Tibial nerve (tissue), 4 donors: ENCODE measurements at regions not wholly inside any gene's neighbourhood (a gene's known extent, or its start where the extent isn't known, plus 50 kb on each side); places are given as distances from the start of the nearest gene placed in this dataset.
A peak's percentile ranks its signal among the peaks of the same experiment; 100 is the strongest.
"Not testable (repeated sequence)": the region's sequence is repeated elsewhere in the genome, so short reads cannot be mapped to it uniquely, and the experiment has no call there.

Experiments used
- DNase-seq, 2 donors: peaks; one replicate each; pipeline ENCODE4 v3.0.0-alpha.2; 2019; ENCODE audit warnings: low spot score in 2 of 2
- H3K27ac ChIP-seq, 4 donors: fragments of 200-600 bp; sonication (generic) in 3 of 4; one replicate each; pipeline ENCODE4 v1.5.1; 2017 to 2019; ENCODE audit warnings: mild to moderate bottlenecking in 1 of 4
- H3K27me3 ChIP-seq, 2 donors: fragments of 200-600 bp; sonication (generic) in 1 of 2; one replicate each; pipeline versions ENCODE4 v1.5.1 to v1.6.0; 2017 to 2019
- H3K36me3 ChIP-seq, 3 donors: fragments of 200-600 bp; sonication (generic); one replicate each; pipeline ENCODE4 v1.5.1; 2018 to 2019
- H3K4me1 ChIP-seq, 4 donors: fragments of 200-600 bp; sonication (generic) in 3 of 4; one replicate each; pipeline ENCODE4 v1.5.1; 2017 to 2019
- H3K4me3 ChIP-seq, 4 donors: fragments of 200-600 bp; sonication (generic) in 3 of 4; one replicate each; pipeline ENCODE4 v1.5.1; 2017 to 2019; ENCODE audit warnings: mild to moderate bottlenecking in 1 of 4, moderate library complexity in 1 of 4
- H3K9me3 ChIP-seq, 4 donors: fragments of 200-600 bp; sonication (generic) in 3 of 4; one replicate each; pipeline ENCODE4 v1.5.1; 2017 to 2019
- EP300 ChIP-seq, 2 donors: sonication (generic); formaldehyde crosslinking; IDR thresholded peaks; one replicate each; pipeline ENCODE4 v1.6.1; 2017; ENCODE audit warnings: antibody characterized with exemption in 2 of 2, mild to moderate bottlenecking in 1 of 2
- POLR2A ChIP-seq, 2 donors: fragments of 450-650 bp; IDR thresholded peaks; one replicate each; pipeline ENCODE4 v1.6.1; 2017; ENCODE audit warnings: antibody characterized with exemption in 2 of 2, mild to moderate bottlenecking in 2 of 2, moderate library complexity in 2 of 2
- WGBS, 2 donors: methylation state at CpG; one replicate each; pipeline ENCODE4 v1.1.5; 2018; 5-methylcytosine and 5-hydroxymethylcytosine counted together
- TF ChIP-seq, protein P1 (sequence below), 5 experiments: fragments of 200-600 bp in 3 of 5; fragments of 450-650 bp in 2 of 5; sonication (generic) in 3 of 5; IDR thresholded peaks; one replicate each; pipeline ENCODE4 v1.5.1; 2016 to 2019; ENCODE audit warnings: antibody characterized with exemption in 5 of 5, mild to moderate bottlenecking in 3 of 5, moderate library complexity in 2 of 5

DNA sequence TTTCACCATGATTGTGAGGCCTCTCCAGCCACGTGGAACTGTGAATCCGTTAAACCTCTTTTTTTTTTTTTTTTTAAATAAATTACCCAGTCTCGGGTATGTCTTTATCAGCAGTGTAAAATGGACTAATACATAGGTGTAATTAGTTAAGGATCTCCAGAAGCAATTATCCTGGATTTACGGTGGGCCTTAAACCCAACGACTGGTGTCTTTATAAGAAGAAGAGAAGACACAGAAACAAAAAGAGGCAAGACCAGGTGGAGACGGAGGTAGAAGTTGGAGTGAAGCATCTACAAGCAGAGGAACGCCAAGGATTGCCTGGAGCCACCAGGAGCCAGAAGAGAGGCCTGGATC is 114.6 kb upstream of the MAP1LC3B2 start:
- H3K36me3 ChIP-seq = no peaks in the 10 kb centered on the region
- no peak overlapping the region for H3K4me3 ChIP-seq
- TF ChIP-seq POLR2A (IDR thresholded peaks at IDR 0.05) (no peak), EP300 (IDR thresholded peaks at IDR 0.05) (no peak)
- TF ChIP-seq, protein P1, sequence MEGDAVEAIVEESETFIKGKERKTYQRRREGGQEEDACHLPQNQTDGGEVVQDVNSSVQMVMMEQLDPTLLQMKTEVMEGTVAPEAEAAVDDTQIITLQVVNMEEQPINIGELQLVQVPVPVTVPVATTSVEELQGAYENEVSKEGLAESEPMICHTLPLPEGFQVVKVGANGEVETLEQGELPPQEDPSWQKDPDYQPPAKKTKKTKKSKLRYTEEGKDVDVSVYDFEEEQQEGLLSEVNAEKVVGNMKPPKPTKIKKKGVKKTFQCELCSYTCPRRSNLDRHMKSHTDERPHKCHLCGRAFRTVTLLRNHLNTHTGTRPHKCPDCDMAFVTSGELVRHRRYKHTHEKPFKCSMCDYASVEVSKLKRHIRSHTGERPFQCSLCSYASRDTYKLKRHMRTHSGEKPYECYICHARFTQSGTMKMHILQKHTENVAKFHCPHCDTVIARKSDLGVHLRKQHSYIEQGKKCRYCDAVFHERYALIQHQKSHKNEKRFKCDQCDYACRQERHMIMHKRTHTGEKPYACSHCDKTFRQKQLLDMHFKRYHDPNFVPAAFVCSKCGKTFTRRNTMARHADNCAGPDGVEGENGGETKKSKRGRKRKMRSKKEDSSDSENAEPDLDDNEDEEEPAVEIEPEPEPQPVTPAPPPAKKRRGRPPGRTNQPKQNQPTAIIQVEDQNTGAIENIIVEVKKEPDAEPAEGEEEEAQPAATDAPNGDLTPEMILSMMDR (IDR thresholded peaks at IDR 0.05) = no peak
- WGBS, 2 donors = 82 to 86% methylated on average over 7 of the region's 7 CpGs
- H3K27ac ChIP-seq = no peak overlapping the region
- DNase-seq = no peak
- H3K27me3 ChIP-seq = no peaks in the 10 kb centered on the region
- H3K4me1 ChIP-seq = no peaks in the 10 kb centered on the region
- H3K9me3 ChIP-seq = no peaks in the 10 kb centered on the region

DNA sequence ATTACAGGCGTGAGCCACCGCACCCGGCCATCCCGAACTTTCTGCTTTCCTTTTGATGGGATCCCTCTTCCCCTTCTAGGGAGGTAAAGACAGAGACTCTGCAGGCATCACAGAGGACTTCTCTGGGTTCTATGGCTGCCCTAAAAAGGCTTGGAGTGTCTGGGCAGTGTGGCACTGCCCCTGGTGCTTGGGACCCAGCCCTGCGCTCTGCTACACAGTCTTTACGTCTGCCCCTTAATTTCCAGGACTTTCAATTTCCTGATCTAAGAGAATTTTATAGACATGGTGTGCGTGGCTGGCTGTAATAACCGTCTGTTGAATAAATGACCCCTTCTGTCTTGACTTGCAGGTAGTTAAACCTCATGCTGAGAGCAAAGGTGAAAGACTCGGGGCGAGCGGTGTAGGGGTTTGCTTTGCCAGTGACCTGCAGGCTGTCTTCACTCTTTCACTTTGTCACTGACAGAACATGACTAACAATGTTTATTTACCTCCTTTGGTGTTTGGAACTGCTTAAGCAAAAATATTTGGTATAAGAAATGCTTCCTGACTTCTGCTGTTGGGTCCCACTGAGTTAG is 110.9 kb upstream of the MAP1LC3B2 start:
- H3K27me3 ChIP-seq = no peaks in the 10 kb centered on the region
- DNase-seq = no peak
- no peak overlapping the region for H3K4me3 ChIP-seq
- no peaks in the 10 kb centered on the region for H3K36me3 ChIP-seq
- H3K27ac ChIP-seq = no peak overlapping the region
- TF ChIP-seq EP300 (IDR thresholded peaks at IDR 0.05) (no peak), POLR2A (IDR thresholded peaks at IDR 0.05) (no peak)
- TF ChIP-seq, protein P1 (IDR thresholded peaks at IDR 0.05) = no peak
- no peaks in the 10 kb centered on the region for H3K9me3 ChIP-seq
- no peaks in the 10 kb centered on the region for H3K4me1 ChIP-seq
- 86 to 92% methylated on average over 11 of the region's 11 CpGs for WGBS, 2 donors

DNA sequence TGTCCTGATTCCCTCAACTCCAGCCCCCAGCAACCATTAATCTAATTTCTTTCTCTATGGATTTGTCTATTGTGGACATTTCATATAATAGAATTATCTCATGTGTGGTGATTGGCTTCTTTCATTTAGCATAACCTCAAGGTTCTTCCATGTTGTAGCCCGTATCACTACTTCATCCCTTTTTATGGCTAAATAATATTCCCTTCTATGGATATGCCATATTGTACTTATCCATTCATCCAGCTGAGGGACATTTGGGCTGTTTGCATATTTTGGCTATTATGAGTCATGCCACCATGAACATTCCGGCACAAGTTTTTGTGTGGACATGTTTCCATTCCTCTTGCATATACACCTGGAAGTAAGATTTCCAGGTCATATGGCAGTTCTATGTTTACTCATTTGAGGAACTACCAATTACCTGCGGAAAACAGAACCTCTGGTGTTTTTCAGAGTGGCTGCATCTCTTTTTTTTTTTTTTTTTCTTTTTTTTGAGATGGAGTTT is 108.7 kb upstream of the MAP1LC3B2 start:
- WGBS, 2 donors = 96 to 100% methylated on average over 3 of the region's 3 CpGs
- Histone ChIP-seq H3K36me3 (no peaks in the 10 kb centered on the region), H3K4me1 (peaks cover 0 to 11% (median 7%) of the 10 kb centered on the region in 4 donors), H3K4me3 (no peak overlapping the region), H3K27me3 (no peaks in the 10 kb centered on the region), H3K9me3 (no peaks in the 10 kb centered on the region), H3K27ac (no peak overlapping the region)
- no peak for DNase-seq
- TF ChIP-seq POLR2A (IDR thresholded peaks at IDR 0.05) = no peak
- TF ChIP-seq EP300 (IDR thresholded peaks at IDR 0.05) = no peak
- TF ChIP-seq, protein P1 (IDR thresholded peaks at IDR 0.05) = no peak

DNA sequence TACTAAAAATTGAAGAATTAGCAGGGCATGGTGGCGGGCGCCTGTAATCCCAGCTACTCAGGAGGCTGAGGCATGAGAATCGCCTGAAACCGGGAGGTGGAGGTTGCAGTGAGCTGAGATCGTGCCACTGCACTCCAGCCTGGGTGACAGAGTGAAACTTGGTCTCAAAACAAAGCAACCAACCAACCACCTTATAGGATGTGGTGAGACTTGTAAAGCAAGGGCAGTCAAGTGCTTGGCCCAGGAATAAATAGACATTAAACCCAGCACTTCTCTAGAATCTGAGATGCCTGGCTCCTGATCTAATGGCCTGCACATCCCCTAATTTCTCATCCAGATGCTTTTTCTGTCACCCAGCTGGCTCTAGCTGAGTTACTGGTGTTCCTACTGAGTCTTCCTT is 106.2 kb upstream of the MAP1LC3B2 start:
- 91 to 92% methylated on average over 5 of the region's 5 CpGs for WGBS, 2 donors
- peaks cover 0 to 27% (median 19%) of the 10 kb centered on the region in 4 donors for H3K4me1 ChIP-seq
- not testable (repeated sequence) for H3K4me3 ChIP-seq, H3K27ac ChIP-seq, DNase-seq, H3K9me3 ChIP-seq, H3K36me3 ChIP-seq, H3K27me3 ChIP-seq

DNA sequence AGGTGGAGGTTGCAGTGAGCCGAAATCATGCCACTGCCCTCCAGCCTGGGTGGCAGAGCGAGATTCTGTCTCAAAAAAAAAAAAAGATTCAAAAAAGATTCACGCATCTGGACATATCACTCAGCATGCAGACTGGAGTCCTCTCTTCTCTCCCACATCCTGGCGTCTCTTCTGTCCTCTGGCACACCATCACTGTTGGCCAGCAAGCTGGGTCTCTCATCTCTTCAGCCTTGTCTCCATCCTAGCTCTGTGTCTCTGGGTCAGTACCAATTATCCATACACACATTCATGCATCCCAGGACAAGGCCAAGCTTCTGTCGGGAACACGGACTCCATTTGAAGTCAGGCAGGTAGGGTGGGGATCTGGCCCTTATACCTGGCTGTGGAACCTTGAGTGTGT is 105.5 kb upstream of the MAP1LC3B2 start:
- no peak overlapping the region for H3K27ac ChIP-seq
- H3K9me3 ChIP-seq = no peaks in the 10 kb centered on the region
- WGBS, 2 donors = 85 to 91% methylated on average over 6 of the region's 6 CpGs

DNA sequence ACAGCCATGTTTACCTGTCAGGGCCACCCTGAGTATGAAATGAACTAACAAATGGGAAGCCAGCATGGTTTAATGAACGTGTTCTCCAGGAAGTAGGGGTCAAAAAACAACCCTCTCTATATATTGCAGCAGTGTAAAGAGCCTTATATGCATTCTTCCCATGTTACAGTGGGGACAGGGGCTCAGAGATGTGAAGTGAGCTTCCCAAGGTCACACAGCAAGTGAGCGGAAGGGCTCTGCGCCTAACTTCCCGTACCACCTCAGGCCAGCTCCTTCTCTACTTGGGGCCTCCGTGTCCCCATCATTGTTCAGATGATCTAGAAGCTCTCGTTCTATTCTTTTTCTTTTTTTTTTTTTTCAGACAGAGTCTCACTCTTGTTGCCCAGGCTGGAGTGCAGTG is 105.1 kb upstream of the MAP1LC3B2 start:
- no peaks in the 10 kb centered on the region for H3K36me3 ChIP-seq
- H3K4me3 ChIP-seq = no peak overlapping the region
- 85 to 88% methylated on average over 6 of the region's 6 CpGs for WGBS, 2 donors
- TF ChIP-seq, protein P1 (IDR thresholded peaks at IDR 0.05) = no peak
- no peak for TF ChIP-seq POLR2A (IDR thresholded peaks at IDR 0.05)
- TF ChIP-seq EP300 (IDR thresholded peaks at IDR 0.05) = no peak
- H3K27ac ChIP-seq = peak overlapping the region in 1 of 4 donors; percentile 87
- no peaks in the 10 kb centered on the region for H3K27me3 ChIP-seq
- H3K4me1 ChIP-seq = peaks cover 0 to 27% (median 19%) of the 10 kb centered on the region in 4 donors
- no peak for DNase-seq
- H3K9me3 ChIP-seq = no peaks in the 10 kb centered on the region

More for the DNA sequence above, 105.5 kb upstream of the MAP1LC3B2 start:
- TF ChIP-seq EP300 (IDR thresholded peaks at IDR 0.05) = no peak
- no peaks in the 10 kb centered on the region for H3K27me3 ChIP-seq
- no peaks in the 10 kb centered on the region for H3K36me3 ChIP-seq
- H3K4me1 ChIP-seq = peaks cover 0 to 27% (median 19%) of the 10 kb centered on the region in 4 donors
- no peak for DNase-seq
- H3K4me3 ChIP-seq = no peak overlapping the region
